Gastroesophageal sphincter (tissue), 4 donors: ENCODE measurements at regions not wholly inside any gene's neighbourhood (a gene's known extent, or its start where the extent isn't known, plus 50 kb on each side); places are given as distances from the start of the nearest gene placed in this dataset.

Experiments used
- ATAC-seq: fragments of 150-250 bp; one replicate; pipeline ENCODE4 v1.9.1; 2016; ENCODE audit warnings: mild to moderate bottlenecking, moderate library complexity
- H3K27ac ChIP-seq, 4 donors: fragments of 200-600 bp; sonication (generic) in 3 of 4; 1 replicate in 3 of 4; 2 replicates in 1 of 4; pipeline ENCODE4 v1.5.1; 2016 to 2019
- H3K27me3 ChIP-seq: fragments of 200-600 bp; sonication (generic); one replicate; pipeline ENCODE4 v1.5.1; 2019
- H3K36me3 ChIP-seq, 2 donors: fragments of 200-600 bp; sonication (generic); one replicate each; pipeline ENCODE4 v1.5.1; 2019; ENCODE audit warnings: control low read depth in 1 of 2
- H3K4me1 ChIP-seq, 3 donors: fragments of 200-600 bp; sonication (generic); 1 replicate in 2 of 3; 2 replicates in 1 of 3; pipeline ENCODE4 v1.5.1; 2016 to 2019; ENCODE audit warnings: control low read depth in 2 of 3
- H3K4me3 ChIP-seq, 2 donors: fragments of 200-600 bp; sonication (generic); one replicate each; pipeline ENCODE4 v1.5.1; 2019; ENCODE audit warnings: mild to moderate bottlenecking in 1 of 2, moderate library complexity in 1 of 2
- H3K9me3 ChIP-seq, 3 donors: fragments of 200-600 bp; sonication (generic); one replicate each; pipeline ENCODE4 v1.5.1; 2017 to 2019; ENCODE audit warnings: control low read depth in 2 of 3
- CTCF ChIP-seq, 4 experiments: fragments of 200-600 bp in 2 of 4; fragments of 450-650 bp in 2 of 4; sonication (generic) in 1 of 4; IDR thresholded peaks; one replicate each; pipeline ENCODE4 v1.5.1; 2017 to 2019; ENCODE audit warnings: antibody characterized with exemption in 4 of 4, mild to moderate bottlenecking in 2 of 4, moderate library complexity in 2 of 4
- EP300 ChIP-seq: sonication (generic); formaldehyde crosslinking; IDR thresholded peaks from one replicate; pipeline ENCODE4 v1.6.1; 2017; ENCODE audit warnings: antibody characterized with exemption, mild to moderate bottlenecking
- POLR2A ChIP-seq, 2 donors: fragments of 450-650 bp; IDR thresholded peaks; one replicate each; pipeline ENCODE4 v1.6.1; 2017; ENCODE audit warnings: antibody characterized with exemption in 2 of 2, mild to moderate bottlenecking in 2 of 2, moderate library complexity in 1 of 2
- POLR2AphosphoS5 ChIP-seq: sonication (generic); formaldehyde crosslinking; IDR thresholded peaks from one replicate; pipeline ENCODE4 v1.6.1; 2017; ENCODE audit warnings: antibody characterized with exemption
- WGBS, 2 donors: methylation state at CpG; one replicate each; pipeline ENCODE4 v1.1.5; 2018; ENCODE audit warnings: low coverage in 1 of 2; 5-methylcytosine and 5-hydroxymethylcytosine counted together

GRCh38 chr18:77894060-77894459, 644.4 kb downstream of the GALR1 start:
- Histone ChIP-seq H3K27me3 (peaks cover 29% of the 10 kb centered on the region), H3K4me3 (no peak overlapping the region), H3K36me3 (no peaks in the 10 kb centered on the region), H3K9me3 (peaks cover 0 to 6% (median 0%) of the 10 kb centered on the region in 3 donors), H3K27ac (no peak overlapping the region), H3K4me1 (no peaks in the 10 kb centered on the region)
- no peak for ATAC-seq
- 55 to 60% methylated on average over 6 of the region's 6 CpGs for WGBS, 2 donors
- TF ChIP-seq EP300 (no peak), POLR2A (IDR thresholded peaks at IDR 0.05) (no peak), CTCF (IDR thresholded peaks at IDR 0.05) (no peak), POLR2AphosphoS5 (no peak)

DNA sequence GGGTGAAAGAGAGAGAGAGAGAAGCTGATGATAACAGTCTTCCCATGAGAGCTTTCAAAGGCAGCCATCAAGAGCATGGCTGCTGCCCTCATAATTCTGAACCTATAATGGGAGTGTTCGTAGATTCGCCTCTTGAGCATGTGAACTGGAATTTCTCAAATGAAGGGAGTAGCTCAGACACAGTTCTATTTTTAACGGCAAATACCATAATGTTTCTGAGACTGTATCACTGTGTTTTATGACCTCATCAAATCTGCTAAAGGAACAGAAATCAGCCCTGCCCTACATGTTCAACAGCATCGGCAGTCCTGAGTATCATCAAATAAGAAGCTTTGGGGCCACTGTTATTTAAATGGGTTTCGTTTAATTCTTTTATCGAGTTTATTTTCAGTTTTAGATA, 645.6 kb downstream of the GALR1 start:
- peaks cover 29% of the 10 kb centered on the region for H3K27me3 ChIP-seq
- peaks cover 0 to 6% (median 0%) of the 10 kb centered on the region in 3 donors for H3K9me3 ChIP-seq
- H3K4me3 ChIP-seq: no peak overlapping the region
- no peak for ATAC-seq
- H3K4me1 ChIP-seq: peaks cover 0 to 6% (median 4%) of the 10 kb centered on the region in 3 donors
- no peak overlapping the region for H3K27ac ChIP-seq
- TF ChIP-seq POLR2A (IDR thresholded peaks at IDR 0.05) (no peak), EP300 (no peak), POLR2AphosphoS5 (no peak), CTCF (IDR thresholded peaks at IDR 0.05) (no peak)
- 78 to 80% methylated on average over 5 to 6 of the region's 6 CpGs for WGBS, 2 donors
- H3K36me3 ChIP-seq: no peaks in the 10 kb centered on the region

DNA sequence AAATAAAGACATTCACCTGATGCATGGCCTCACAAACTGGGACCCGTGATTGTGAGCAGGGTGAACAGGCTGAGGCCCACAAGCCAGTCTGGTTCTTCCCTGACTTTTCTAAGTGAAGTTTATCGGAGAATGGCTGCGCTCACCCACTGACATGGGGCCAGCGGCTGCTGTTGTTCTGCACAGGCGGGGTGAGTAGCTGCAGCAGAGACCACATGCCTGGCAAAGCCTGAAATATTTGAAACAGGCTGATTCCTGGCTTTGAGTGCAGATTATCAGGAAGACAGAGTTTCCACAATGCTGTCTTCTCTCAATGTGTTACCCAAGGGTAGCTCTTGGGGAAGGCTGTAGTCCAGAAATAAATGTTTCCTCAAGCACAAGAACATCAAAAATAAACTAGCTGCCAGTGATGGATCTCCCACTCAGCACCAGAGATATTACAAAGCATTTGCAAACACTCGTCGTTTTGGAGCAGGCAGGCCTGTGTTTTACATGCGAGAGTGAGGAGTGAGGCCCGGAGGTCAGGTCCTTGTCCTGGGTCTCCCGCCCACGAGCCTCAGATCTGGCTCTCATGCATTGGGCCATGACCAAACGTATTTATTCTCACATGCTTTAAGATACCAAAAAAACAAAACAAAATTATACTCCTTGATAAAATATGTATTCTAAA, 647.1 kb downstream of the GALR1 start:
- Histone ChIP-seq H3K9me3 (no peaks in the 10 kb centered on the region), H3K27ac (no peak overlapping the region), H3K27me3 (peaks cover 29% of the 10 kb centered on the region), H3K36me3 (no peaks in the 10 kb centered on the region), H3K4me3 (no peak overlapping the region), H3K4me1 (peaks cover 0 to 9% (median 4%) of the 10 kb centered on the region in 3 donors)
- TF ChIP-seq POLR2AphosphoS5: no peak
- TF ChIP-seq CTCF (IDR thresholded peaks at IDR 0.05): no peak
- TF ChIP-seq POLR2A (IDR thresholded peaks at IDR 0.05): no peak
- no peak for TF ChIP-seq EP300
- 48 to 50% methylated on average over 6 to 11 of the region's 12 CpGs for WGBS, 2 donors
- no peak for ATAC-seq

GRCh38 chr18:77897606-77898005, 648.0 kb downstream of the GALR1 start:
- 71 to 74% methylated on average over 5 to 6 of the region's 8 CpGs for WGBS, 2 donors
- H3K4me1 ChIP-seq: peaks cover 0 to 9% (median 4%) of the 10 kb centered on the region in 3 donors

More at GRCh38 chr18:77897606-77898005, 648.0 kb downstream of the GALR1 start:
- Histone ChIP-seq H3K9me3 (no peaks in the 10 kb centered on the region), H3K4me3 (no peak overlapping the region), H3K27me3 (peaks cover 29% of the 10 kb centered on the region), H3K27ac (no peak overlapping the region), H3K36me3 (no peaks in the 10 kb centered on the region)
- ATAC-seq: no peak
- TF ChIP-seq EP300 (no peak), POLR2A (IDR thresholded peaks at IDR 0.05) (no peak), POLR2AphosphoS5 (no peak), CTCF (IDR thresholded peaks at IDR 0.05) (no peak)
